ENCODE measurements at regions not wholly inside any gene's neighbourhood (a gene's known extent, or its start where the extent isn't known, plus 50 kb on each side); places are given as distances from the start of the nearest gene placed in this dataset.
"Not testable (repeated sequence)": the region's sequence is repeated elsewhere in the genome, so short reads cannot be mapped to it uniquely, and the experiment has no call there.

DNA sequence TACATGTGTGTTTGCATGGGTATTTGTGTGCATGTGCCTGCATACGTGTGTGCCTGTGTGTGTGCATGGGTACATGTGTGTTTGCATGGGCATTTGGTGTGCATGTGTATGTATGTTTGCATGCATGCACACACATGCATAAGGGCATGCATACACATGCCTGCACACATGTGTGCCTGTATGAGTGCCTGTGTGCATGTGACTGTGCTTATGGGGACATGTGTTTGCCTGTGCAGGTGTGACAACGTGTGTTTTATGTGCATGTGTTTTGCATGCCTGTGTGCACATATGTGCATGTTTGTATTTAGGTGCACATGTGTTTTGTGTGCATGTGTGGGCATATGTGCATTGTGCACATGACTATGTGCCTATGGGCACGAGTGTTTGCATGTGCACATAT, 165.7 kb downstream of the ERMARD start:
- Histone ChIP-seq H3K36me3 (ENCODE audit: low read length) (no peaks in the 10 kb centered on the region), H4K20me1 (ENCODE audit: low read depth, low read length) (no peaks in the 10 kb centered on the region), H3K4me3 (ENCODE audit: insufficient read depth, low read length, poor library complexity, severe bottlenecking) (no peak overlapping the region), H3K9me3 (ENCODE audit: insufficient read depth, low read length) (no peaks in the 10 kb centered on the region), H3K27ac (ENCODE audit: low read depth, low read length) (no peak overlapping the region), H3F3A (ENCODE audit: insufficient read depth) (no peaks in the 10 kb centered on the region), H3K9me2 (replicated peaks; ENCODE audit: insufficient read depth, low read length) (no peaks in the 10 kb centered on the region), H3K79me2 (ENCODE audit: insufficient read depth, low read length) (no peaks in the 10 kb centered on the region), H3K9ac (ENCODE audit: low read length) (no peak overlapping the region), H3K4me2 (ENCODE audit: low read depth, low read length, poor library complexity, severe bottlenecking) (no peak overlapping the region), H2AFZ (ENCODE audit: low read depth, low read length, severe bottlenecking) (no peak overlapping the region), H3K27me3 (ENCODE audit: low read length) (no peaks in the 10 kb centered on the region)
- TF ChIP-seq, protein P1, sequence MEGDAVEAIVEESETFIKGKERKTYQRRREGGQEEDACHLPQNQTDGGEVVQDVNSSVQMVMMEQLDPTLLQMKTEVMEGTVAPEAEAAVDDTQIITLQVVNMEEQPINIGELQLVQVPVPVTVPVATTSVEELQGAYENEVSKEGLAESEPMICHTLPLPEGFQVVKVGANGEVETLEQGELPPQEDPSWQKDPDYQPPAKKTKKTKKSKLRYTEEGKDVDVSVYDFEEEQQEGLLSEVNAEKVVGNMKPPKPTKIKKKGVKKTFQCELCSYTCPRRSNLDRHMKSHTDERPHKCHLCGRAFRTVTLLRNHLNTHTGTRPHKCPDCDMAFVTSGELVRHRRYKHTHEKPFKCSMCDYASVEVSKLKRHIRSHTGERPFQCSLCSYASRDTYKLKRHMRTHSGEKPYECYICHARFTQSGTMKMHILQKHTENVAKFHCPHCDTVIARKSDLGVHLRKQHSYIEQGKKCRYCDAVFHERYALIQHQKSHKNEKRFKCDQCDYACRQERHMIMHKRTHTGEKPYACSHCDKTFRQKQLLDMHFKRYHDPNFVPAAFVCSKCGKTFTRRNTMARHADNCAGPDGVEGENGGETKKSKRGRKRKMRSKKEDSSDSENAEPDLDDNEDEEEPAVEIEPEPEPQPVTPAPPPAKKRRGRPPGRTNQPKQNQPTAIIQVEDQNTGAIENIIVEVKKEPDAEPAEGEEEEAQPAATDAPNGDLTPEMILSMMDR (IDR thresholded peaks at IDR 0.05; ENCODE audit: insufficient read depth, low read length, poor library complexity, severe bottlenecking), result no peak
- no peak for TF ChIP-seq EZH2phosphoT487 (conservative IDR thresholded peaks at IDR 0.05; ENCODE audit: low read length)

DNA sequence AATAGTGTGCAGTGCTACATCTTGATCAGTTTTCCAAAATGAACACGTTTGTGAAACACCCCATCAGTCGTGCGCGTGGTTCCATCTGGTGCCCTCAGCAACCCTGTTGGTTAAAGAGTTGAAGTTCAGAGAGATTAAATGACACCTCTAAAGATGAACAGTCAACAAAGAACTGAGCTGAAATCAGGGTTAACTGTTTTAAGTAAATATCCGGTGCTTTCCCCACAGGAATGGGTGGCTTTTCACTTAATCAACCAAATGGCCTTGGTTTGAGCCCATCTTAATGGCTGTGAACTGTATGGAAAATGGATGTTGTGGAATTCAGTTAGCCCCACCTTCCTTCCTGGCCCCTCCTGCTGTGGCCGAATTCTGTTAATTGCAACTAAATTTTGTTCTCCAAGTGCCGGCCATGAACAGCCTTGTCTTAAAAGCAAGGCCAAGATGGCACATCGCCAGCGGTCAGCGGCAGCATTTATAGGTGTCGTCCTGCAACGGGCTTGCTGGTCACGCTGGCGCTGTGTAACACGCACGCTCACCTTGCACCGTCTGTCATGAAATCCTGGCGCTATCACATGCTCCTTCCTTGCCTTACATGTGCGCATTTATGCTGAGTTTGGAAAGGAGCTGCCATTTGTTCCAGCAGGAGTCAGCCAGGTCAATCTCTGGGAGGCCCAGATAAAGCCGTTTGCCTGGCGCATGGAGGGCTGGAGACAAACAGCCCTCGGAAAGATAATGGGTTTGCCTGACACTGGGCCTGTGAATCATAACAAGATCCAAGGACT, 164.5 kb downstream of the ERMARD start:
- Histone ChIP-seq H3K27me3 (ENCODE audit: low read length) (no peaks in the 10 kb centered on the region), H3K36me3 (ENCODE audit: low read length) (no peaks in the 10 kb centered on the region), H3K9me2 (replicated peaks; ENCODE audit: insufficient read depth, low read length) (no peaks in the 10 kb centered on the region), H3K79me2 (ENCODE audit: insufficient read depth, low read length) (no peaks in the 10 kb centered on the region), H3K9ac (ENCODE audit: low read length) (no peak overlapping the region), H3F3A (ENCODE audit: insufficient read depth) (no peaks in the 10 kb centered on the region), H3K4me2 (ENCODE audit: low read depth, low read length, poor library complexity, severe bottlenecking) (no peak overlapping the region), H4K20me1 (ENCODE audit: low read depth, low read length) (no peaks in the 10 kb centered on the region), H2AFZ (ENCODE audit: low read depth, low read length, severe bottlenecking) (no peak overlapping the region), H3K27ac (ENCODE audit: low read depth, low read length) (no peak overlapping the region), H3K9me3 (ENCODE audit: insufficient read depth, low read length) (no peaks in the 10 kb centered on the region), H3K4me3 (ENCODE audit: insufficient read depth, low read length, poor library complexity, severe bottlenecking) (no peak overlapping the region)
- TF ChIP-seq EZH2phosphoT487 (conservative IDR thresholded peaks at IDR 0.05; ENCODE audit: low read length), result no peak
- TF ChIP-seq, protein P1 (IDR thresholded peaks at IDR 0.05; ENCODE audit: insufficient read depth, low read length, poor library complexity, severe bottlenecking), result no peak

DNA sequence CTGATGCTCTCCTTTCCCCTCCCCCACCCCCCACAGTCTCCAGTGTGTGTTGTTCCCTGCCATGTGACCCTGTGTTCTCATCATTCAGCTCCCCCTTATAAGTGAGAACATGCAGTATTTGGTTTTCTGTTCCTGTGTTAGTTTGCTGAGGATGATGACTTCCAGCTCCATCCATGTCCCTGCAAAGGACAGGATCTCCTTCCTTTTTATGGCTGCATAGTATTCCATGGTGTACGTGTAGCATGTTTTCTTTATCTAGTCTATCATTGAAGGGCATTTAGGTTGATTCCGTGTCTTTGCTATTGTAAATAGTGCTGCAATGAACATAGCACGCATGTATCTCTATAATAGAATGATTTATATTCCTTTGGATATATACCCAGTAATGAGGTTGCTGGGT, 162.3 kb downstream of the ERMARD start:
- not testable (repeated sequence) for H3K4me3 ChIP-seq (ENCODE audit: insufficient read depth, low read length, poor library complexity, severe bottlenecking); H3K9me2 ChIP-seq (replicated peaks; ENCODE audit: insufficient read depth, low read length); H4K20me1 ChIP-seq (ENCODE audit: low read depth, low read length); H3K27ac ChIP-seq (ENCODE audit: low read depth, low read length); H3F3A ChIP-seq (ENCODE audit: insufficient read depth); H3K9me3 ChIP-seq (ENCODE audit: insufficient read depth, low read length); H3K4me2 ChIP-seq (ENCODE audit: low read depth, low read length, poor library complexity, severe bottlenecking); H3K27me3 ChIP-seq (ENCODE audit: low read length); H2AFZ ChIP-seq (ENCODE audit: low read depth, low read length, severe bottlenecking); H3K9ac ChIP-seq (ENCODE audit: low read length); H3K79me2 ChIP-seq (ENCODE audit: insufficient read depth, low read length); H3K36me3 ChIP-seq (ENCODE audit: low read length)

DNA sequence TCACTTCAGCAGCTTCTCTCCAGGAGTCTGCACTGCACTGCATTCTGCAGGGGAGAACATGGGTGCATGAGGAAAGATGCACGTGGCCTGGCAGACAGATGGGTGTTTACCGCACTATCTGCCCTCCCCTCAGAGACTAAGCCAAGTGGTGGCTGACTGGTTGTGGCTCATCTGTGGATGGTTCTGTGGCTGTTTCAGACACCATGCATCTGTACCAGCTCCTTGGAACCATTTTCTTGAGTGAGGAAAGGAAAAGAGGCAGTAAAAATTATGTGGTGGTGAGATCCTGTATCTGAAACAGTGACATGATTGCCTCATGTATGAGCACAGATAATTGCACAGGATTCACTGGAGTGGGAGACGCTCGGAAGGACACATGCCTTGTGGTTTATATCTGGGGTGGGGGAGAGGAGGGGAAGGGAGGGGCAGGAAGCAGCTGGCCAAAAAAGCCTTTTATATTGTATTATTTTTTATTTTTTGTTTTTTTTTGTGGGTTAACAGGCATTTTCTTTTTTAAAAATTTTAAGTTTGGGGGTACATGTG, 161.7 kb downstream of the ERMARD start:
- H3K9me2 ChIP-seq (replicated peaks; ENCODE audit: insufficient read depth, low read length), result no peaks in the 10 kb centered on the region
- H3K36me3 ChIP-seq (ENCODE audit: low read length), result no peaks in the 10 kb centered on the region
- no peaks in the 10 kb centered on the region for H4K20me1 ChIP-seq (ENCODE audit: low read depth, low read length)
- H3K9me3 ChIP-seq (ENCODE audit: insufficient read depth, low read length), result no peaks in the 10 kb centered on the region
- no peak overlapping the region for H3K27ac ChIP-seq (ENCODE audit: low read depth, low read length)
- no peak overlapping the region for H3K9ac ChIP-seq (ENCODE audit: low read length)
- no peaks in the 10 kb centered on the region for H3K27me3 ChIP-seq (ENCODE audit: low read length)
- H3K79me2 ChIP-seq (ENCODE audit: insufficient read depth, low read length), result no peaks in the 10 kb centered on the region
- H3K4me2 ChIP-seq (ENCODE audit: low read depth, low read length, poor library complexity, severe bottlenecking), result no peak overlapping the region
- no peak overlapping the region for H2AFZ ChIP-seq (ENCODE audit: low read depth, low read length, severe bottlenecking)
- no peak overlapping the region for H3K4me3 ChIP-seq (ENCODE audit: insufficient read depth, low read length, poor library complexity, severe bottlenecking)
- no peaks in the 10 kb centered on the region for H3F3A ChIP-seq (ENCODE audit: insufficient read depth)
- TF ChIP-seq, protein P1 (IDR thresholded peaks at IDR 0.05; ENCODE audit: insufficient read depth, low read length, poor library complexity, severe bottlenecking), result no peak
- TF ChIP-seq EZH2phosphoT487 (conservative IDR thresholded peaks at IDR 0.05; ENCODE audit: low read length), result no peak

All from SU-DHL-6 (cell line).